ENCODE measurements at regions not wholly inside any gene's neighbourhood (a gene's known extent, or its start where the extent isn't known, plus 50 kb on each side); places are given as distances from the start of the nearest gene placed in this dataset.

DNA sequence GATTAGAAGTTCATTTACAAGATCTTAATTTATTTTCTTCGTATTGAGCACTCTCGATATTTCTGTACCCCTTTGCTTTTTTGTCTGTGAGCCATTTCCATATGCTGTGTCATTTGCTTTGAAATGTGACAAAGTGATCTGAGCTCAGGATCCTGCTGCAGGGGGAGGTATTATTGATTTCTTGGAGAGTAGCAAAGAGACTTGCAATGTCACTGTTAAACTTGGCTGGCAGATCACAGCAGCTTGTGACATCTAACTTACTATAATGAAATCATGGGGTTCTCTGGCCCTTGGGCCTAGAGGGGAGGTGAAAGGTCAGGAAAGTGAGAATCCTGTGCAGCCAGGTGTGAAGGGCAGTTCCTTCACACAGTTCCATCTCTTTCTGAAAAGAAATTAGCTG lies 923.4 kb downstream of the REEP3 start:
- TF ChIP-seq OSR1 (CRISPR knock-in tag; IDR thresholded peaks at IDR 0.05) (no peak), ISL1 (CRISPR knock-in tag; IDR thresholded peaks at IDR 0.05) (no peak), ZC3H10 (CRISPR knock-in tag; IDR thresholded peaks at IDR 0.05) (no peak), TCF4 (CRISPR knock-in tag; IDR thresholded peaks at IDR 0.05; ENCODE audit: borderline replicate concordance) (no peak), ZNF8 (CRISPR knock-in tag; IDR thresholded peaks at IDR 0.05) (no peak), TOX (CRISPR knock-in tag; IDR thresholded peaks at IDR 0.05; ENCODE audit: borderline replicate concordance) (no peak)
- TF ChIP-seq, protein P1, sequence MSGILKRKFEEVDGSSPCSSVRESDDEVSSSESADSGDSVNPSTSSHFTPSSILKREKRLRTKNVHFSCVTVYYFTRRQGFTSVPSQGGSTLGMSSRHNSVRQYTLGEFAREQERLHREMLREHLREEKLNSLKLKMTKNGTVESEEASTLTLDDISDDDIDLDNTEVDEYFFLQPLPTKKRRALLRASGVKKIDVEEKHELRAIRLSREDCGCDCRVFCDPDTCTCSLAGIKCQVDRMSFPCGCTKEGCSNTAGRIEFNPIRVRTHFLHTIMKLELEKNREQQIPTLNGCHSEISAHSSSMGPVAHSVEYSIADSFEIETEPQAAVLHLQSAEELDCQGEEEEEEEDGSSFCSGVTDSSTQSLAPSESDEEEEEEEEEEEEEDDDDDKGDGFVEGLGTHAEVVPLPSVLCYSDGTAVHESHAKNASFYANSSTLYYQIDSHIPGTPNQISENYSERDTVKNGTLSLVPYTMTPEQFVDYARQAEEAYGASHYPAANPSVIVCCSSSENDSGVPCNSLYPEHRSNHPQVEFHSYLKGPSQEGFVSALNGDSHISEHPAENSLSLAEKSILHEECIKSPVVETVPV (CRISPR knock-in tag; IDR thresholded peaks at IDR 0.05), result no peak
- TF ChIP-seq, protein P2, sequence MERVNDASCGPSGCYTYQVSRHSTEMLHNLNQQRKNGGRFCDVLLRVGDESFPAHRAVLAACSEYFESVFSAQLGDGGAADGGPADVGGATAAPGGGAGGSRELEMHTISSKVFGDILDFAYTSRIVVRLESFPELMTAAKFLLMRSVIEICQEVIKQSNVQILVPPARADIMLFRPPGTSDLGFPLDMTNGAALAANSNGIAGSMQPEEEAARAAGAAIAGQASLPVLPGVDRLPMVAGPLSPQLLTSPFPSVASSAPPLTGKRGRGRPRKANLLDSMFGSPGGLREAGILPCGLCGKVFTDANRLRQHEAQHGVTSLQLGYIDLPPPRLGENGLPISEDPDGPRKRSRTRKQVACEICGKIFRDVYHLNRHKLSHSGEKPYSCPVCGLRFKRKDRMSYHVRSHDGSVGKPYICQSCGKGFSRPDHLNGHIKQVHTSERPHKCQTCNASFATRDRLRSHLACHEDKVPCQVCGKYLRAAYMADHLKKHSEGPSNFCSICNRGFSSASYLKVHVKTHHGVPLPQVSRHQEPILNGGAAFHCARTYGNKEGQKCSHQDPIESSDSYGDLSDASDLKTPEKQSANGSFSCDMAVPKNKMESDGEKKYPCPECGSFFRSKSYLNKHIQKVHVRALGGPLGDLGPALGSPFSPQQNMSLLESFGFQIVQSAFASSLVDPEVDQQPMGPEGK (CRISPR knock-in tag; IDR thresholded peaks at IDR 0.05; ENCODE audit: borderline replicate concordance), result no peak
